T-helper 1 cell treated with Interleukin-12 subunit alpha and Interleukin-12 subunit beta and Interleukin-4 antibody, amounts not matched to agents 30 ng/mL and 1 ng/mL, for 36 hours (primary cell): ENCODE measurements at regions not wholly inside any gene's neighbourhood (a gene's known extent, or its start where the extent isn't known, plus 50 kb on each side); places are given as distances from the start of the nearest gene placed in this dataset.

Experiments
- intact Hi-C: fragments of 100-400 bp; cut with micrococcal nuclease; formaldehyde crosslinking; loops from one replicate; pipeline ENCODE4 v1.15.1; 2024

GRCh38 chr10:62453274-62453673 lies 79.1 kb downstream of the ZNF365 start:
- intact Hi-C loops = no loop called here

DNA sequence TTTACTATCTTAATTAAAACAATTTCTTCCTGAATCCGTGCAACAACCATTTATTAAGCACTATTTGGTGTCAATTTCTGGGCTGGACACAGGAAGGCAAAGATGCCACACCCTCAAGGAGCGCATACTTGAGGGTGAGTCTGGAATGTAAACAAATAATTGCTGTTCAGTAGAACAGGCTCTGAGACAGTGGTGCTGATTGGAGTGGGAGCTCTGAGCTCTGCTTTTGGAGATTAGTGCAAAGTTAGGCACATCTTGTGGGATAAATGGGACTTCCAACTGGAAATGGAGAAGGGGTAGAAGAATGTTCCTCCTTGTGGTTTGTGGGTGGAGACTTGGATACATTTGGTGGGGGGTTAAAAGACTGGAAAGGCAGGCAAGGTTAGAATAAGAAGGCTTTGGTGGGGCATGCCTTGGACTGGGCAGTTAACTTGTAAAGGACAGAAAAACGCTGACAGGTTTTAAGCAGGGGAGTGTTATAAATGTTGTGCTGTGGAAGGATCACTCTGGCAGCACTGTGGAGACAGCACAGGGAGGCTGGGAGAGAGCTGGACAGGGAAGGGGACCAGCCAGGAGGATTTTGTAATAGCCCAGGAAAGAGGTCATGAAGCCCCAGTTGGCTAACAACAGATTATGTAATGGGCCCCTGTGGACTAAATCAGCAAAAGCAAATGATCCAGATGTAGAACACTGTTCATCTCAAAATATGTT lies 80.7 kb downstream of the ZNF365 start:
- intact Hi-C loops = no loop called here

DNA sequence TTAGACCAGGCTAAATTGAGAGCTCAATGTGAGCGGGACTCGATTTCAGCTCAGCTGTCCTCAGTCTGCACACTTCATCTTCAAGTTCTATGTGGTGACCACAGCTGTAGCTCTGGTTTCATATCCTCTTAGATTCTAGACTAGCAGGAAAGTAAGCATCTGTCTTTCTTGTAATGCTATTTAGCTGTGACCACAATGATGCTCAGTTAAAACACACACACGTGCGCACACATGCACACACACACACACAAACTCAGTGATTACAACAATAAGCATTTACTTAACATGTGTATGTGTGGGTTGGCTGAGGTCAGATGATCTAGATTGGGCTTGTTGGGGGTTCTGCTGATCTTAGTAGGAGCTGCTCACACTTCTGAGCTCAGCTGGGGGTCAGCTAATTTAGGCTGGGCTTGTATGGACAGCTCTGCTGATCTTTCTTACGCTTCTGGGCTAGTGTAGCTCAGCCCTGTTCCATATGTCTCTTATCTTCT lies 82.5 kb downstream of the ZNF365 start:
- intact Hi-C loops = no loop called here

GRCh38 chr10:62457196-62457595 lies 83.0 kb downstream of the ZNF365 start:
- intact Hi-C loops = no loop called here

DNA sequence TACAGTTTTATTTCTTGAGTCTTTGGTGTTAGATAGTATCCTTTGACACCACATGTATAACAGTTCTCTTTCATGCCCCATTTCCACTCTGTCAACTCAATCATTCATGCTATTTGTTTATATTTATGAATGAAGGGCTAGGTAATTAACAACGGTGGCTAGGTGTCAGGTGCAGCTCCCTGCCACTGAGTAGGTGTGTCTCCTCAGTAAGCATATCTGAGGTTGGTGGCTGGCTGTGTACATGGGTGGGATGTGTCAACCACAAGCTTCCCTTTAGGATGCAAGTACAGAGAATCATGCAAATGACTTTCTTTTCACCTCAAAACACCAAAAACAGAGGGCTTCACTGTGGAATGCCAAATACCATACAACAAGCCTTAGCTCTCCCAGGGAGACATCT lies 83.4 kb downstream of the ZNF365 start:
- intact Hi-C loops = no loop called here

GRCh38 chr10:62459072-62459471 lies 84.9 kb downstream of the ZNF365 start:
- intact Hi-C loops = no loop called here

DNA sequence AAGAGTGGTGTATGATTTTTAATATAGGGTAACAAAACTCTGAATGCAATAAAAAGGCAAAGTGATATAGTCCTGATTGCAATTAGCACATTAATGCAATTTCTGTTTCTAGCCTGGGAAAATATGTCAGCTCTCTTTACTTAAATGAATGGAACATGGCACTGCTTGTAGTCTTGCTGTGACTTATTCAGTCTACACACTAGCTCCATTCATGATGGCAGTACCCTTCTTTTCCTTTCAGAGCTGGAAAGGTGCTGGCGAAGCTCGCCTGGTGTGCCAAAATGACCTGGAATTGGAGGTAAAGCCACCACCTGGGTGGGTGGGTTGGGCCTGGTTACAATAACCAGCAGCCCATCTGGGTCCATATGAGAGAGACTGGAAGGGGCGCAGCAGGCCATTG lies 85.3 kb downstream of the ZNF365 start:
- intact Hi-C loops = no loop called here

- intact Hi-C loops = no loop called here
Measured at GRCh38 chr10:62460393-62460792, 86.2 kb downstream of the ZNF365 start.

DNA sequence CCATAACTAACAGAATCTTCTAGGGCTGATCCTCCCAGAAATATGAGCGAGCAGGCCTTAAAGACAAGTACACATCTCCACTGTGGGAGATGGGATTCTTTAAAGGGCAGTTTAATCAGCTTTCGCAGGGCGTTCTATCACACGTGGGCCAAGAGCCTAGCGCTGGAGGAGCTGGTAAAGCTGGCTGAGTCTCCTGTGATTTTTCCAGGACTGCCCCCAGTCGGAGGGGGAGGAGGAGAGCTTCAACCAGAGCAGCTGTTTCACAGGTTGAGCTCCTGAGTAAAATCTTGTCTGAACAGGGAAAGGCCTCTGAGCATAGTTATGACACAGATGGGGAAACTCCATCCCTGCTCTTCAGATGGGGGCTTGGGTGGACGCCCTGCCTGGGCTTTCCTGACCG lies 87.0 kb downstream of the ZNF365 start:
- intact Hi-C loops = no loop called here

GRCh38 chr10:62462461-62462860 lies 88.3 kb downstream of the ZNF365 start:
- intact Hi-C loops = no loop called here

DNA sequence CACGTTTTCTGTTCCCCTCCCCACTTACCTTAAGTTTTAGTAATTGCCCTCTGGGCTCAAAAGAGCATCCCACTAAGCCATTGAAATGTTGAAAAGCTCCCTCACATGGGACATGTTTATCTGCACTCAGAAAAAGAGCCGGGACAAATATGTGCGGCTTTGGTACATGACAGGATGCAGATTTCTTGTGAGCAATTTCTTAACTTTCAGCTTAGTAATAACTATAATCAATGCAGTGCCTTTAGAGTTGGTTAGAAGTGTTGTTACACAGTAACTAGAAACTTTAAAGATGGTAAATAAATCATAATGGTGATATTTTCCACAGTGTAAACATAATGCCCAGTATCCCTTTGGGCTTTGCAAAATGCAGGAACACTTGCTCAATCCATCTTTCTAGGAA lies 89.2 kb downstream of the ZNF365 start:
- intact Hi-C loops = no loop called here

- intact Hi-C loops = no loop called here
Measured at GRCh38 chr10:62464308-62464707, 90.1 kb downstream of the ZNF365 start.

DNA sequence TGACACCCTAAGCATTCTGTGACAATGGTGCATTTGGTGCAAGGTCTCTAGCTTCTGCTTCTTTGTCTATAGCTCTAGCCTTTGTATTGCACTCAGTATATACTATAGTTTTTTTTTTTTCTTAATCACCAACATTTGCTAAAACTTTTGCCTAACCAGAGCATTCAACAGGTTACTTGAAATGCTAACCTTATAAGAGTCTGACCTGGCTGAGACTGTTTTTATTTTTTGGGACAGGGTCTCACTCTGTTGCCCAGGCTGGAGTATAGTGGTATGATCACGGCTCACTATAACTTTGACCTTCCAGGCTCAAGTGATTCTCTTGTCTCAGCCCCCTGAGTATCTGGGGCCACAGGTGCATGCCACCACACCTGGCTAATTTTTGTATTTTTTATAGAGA lies 92.4 kb downstream of the ZNF365 start:
- intact Hi-C loops = no loop called here

DNA sequence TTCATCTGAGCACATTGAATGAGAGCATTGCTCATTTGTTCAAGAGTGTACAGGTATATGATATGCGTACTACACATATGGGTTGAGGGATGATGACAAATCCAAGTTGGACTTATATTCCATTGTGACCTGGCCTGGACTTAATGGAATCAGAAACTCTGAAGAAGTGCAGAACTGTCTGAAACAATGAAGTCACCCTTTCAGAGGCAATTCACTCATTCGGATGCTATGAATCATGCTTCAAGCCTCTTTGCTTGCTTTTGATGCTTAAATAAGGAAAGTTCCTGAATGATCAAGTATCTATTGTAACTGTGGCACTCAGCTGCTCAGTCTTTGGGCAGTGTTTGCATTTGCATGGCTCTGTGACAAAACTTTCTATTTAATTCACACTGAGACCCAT lies 93.4 kb downstream of the ZNF365 start:
- intact Hi-C loops = no loop called here

GRCh38 chr10:62471711-62472110 lies 97.5 kb downstream of the ZNF365 start:
- intact Hi-C loops = no loop called here

DNA sequence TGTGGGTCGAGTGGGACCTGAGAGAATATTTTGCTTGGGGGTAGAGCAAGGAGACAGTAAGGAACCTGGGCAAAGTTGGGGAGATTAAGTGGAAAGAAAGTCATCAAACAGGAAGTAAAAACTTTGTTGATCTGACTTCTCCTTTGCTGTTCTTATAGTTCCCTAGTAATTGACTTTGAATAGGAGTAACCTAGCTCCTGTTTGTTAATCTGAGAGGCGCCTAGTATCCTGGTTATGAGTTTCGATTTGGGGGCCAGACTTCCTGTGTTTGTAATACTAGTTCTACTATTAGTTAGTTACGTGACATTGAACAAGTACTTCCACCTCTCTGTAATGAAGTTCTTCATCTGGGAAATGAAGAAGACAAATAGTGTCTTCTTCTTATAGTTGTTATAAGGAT lies 99.1 kb downstream of the ZNF365 start:
- intact Hi-C loops = no loop called here

DNA sequence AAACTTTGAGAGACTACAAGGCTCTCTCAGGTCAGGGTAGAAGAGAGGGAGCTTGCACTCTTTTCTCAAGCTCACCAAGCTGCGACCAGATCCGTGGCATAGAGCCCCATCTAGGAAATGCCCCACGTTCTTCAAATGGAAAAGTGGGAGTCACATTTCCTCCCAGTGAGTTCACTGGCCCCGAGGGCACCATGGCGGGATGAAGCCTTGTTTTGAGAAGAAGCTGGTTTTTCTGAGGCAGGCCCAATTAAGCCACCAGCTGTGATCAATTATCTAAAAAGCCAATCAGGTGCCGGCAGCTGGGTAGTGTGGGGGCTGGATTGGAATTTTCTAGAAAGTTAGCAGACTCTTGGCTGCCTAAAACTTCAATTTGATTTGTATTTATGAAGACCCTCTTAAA lies 101.4 kb downstream of the ZNF365 start:
- intact Hi-C loops = no loop called here

DNA sequence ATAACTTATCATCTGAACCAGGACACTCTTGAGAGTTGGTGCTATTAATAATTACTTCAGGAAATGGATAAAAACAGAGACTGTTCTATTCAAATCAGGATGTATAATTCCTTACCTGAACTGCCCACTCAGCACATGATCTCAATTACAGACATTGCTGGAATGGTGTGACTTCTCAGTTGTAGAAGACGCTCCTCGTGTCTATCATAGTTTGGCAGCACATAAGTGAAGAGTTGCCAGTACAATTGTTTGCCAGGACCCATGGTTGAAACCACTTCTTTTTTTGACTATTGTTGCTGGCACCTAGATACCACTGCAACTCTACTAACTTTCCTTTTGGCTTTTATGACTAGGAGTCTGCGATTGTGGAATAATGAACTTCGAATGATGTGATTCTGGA lies 105.4 kb downstream of the ZNF365 start:
- intact Hi-C loops = no loop called here

DNA sequence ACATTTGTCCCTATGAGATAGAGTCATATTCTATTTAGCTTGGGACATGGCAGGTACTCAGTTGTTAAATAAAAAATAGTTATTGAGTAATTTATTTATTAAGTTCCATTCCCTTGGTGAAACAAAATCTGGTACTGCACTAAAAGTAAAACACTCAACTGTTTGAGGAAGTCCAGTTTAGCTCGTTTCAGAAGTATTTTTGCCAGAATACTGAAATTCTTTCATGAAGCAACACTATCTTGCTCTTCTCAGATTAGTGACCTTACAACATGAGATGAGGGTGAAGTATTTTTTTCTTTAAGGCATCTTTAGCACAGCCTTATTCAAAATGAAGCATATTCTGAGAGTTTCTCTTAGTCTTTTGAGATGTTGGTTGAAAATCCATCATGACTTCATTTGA lies 106.0 kb downstream of the ZNF365 start:
- intact Hi-C loops = no loop called here

- intact Hi-C loops = no loop called here
Measured at GRCh38 chr10:62482581-62482980, 108.4 kb downstream of the ZNF365 start.

DNA sequence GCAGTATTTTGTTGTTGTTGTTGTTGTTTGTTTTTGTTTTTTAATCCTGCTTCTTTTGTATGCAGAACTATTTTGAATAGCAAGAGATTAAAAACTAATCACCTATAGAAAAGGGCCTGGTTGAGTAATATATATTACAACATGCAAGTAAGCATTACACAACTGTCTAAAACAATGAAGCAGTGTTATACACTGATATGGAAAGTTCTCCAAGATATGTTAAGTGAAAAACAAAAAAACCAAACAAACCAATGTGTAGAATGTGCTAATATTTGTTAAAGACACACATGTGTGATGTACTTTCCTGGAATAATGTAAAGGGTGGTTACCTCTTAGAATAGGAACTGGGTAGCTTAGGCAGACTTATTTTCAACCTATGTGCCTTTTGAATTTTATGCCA lies 117.4 kb downstream of the ZNF365 start:
- intact Hi-C loops = loop anchor here (5.0 kb wide), 1 partner anchor 101 kb away; no protein-coding TSS in a partner anchor

GRCh38 chr10:62492012-62492869 lies 118.1 kb downstream of the ZNF365 start:
- intact Hi-C loops = loop anchor here (1.0 to 5.0 kb wide), 6 partner anchors 37 to 666 kb away; no protein-coding TSS in a partner anchor

GRCh38 chr10:62492870-62493180 lies 118.7 kb downstream of the ZNF365 start:
- intact Hi-C loops = loop anchor here (1.0 to 5.0 kb wide), 6 partner anchors 36 to 665 kb away; no protein-coding TSS in a partner anchor
